ENCODE measurements at regions not wholly inside any gene's neighbourhood (a gene's known extent, or its start where the extent isn't known, plus 50 kb on each side); places are given as distances from the start of the nearest gene placed in this dataset.

- intact Hi-C loops (cut with DNase I) = no loop called here
- DNase-seq = no peak
- ATAC-seq (ENCODE audit: poor library complexity) = no peak
Measured at GRCh38 chr22:48900327-48900597, 927.4 kb downstream of the BRD1 start.

GRCh38 chr22:48899523-48900326 is 927.9 kb downstream of the BRD1 start:
- ATAC-seq (ENCODE audit: poor library complexity) = no peak
- DNase-seq = no peak

GRCh38 chr22:48898524-48899250 is 929.0 kb downstream of the BRD1 start:
- intact Hi-C loops (cut with DNase I) = no loop called here
- ATAC-seq (ENCODE audit: poor library complexity) (no peak), DNase-seq (no peak)

More at GRCh38 chr22:48899523-48900326, 927.9 kb downstream of the BRD1 start:
- intact Hi-C loops (cut with DNase I) = no loop called here

- no peak for ATAC-seq (ENCODE audit: poor library complexity)
- no peak for DNase-seq
- intact Hi-C loops (cut with DNase I) = no loop called here
Measured at GRCh38 chr22:48897645-48898370, 929.9 kb downstream of the BRD1 start.

GRCh38 chr22:48896766-48897644 is 930.7 kb downstream of the BRD1 start:
- intact Hi-C loops (cut with DNase I) = no loop called here
- ATAC-seq (ENCODE audit: poor library complexity) (no peak), DNase-seq (no peak)

GRCh38 chr22:48895831-48896765 is 931.6 kb downstream of the BRD1 start:
- DNase-seq (no peak), ATAC-seq (ENCODE audit: poor library complexity) (no peak)
- intact Hi-C loops (cut with DNase I) = no loop called here

GRCh38 chr22:48895336-48895735 is 932.3 kb downstream of the BRD1 start:
- ATAC-seq (ENCODE audit: poor library complexity) (no peak), DNase-seq (no peak)
- intact Hi-C loops (cut with DNase I) = no loop called here

- ATAC-seq (ENCODE audit: poor library complexity) (no peak), DNase-seq (no peak)
- intact Hi-C loops (cut with DNase I) = no loop called here
Measured at GRCh38 chr22:48894804-48895250, 932.8 kb downstream of the BRD1 start.

- intact Hi-C loops (cut with DNase I) = no loop called here
- ATAC-seq (ENCODE audit: poor library complexity) (no peak), DNase-seq (no peak)
Measured at GRCh38 chr22:48894064-48894671, 933.5 kb downstream of the BRD1 start.

- ATAC-seq (ENCODE audit: poor library complexity) (no peak), DNase-seq (no peak)
- intact Hi-C loops (cut with DNase I) = no loop called here
Measured at GRCh38 chr22:48893288-48894063, 934.2 kb downstream of the BRD1 start.

- DNase-seq (no peak), ATAC-seq (ENCODE audit: poor library complexity) (no peak)
- intact Hi-C loops (cut with DNase I) = no loop called here
Measured at GRCh38 chr22:48892578-48893287, 934.9 kb downstream of the BRD1 start.

- no peak for DNase-seq
- intact Hi-C loops (cut with DNase I) = no loop called here
Measured at GRCh38 chr22:48891688-48892577, 935.7 kb downstream of the BRD1 start.

GRCh38 chr22:48890693-48891554 is 936.7 kb downstream of the BRD1 start:
- DNase-seq (peak; percentile 27), ATAC-seq (ENCODE audit: poor library complexity) (no peak)
- intact Hi-C loops (cut with DNase I) = no loop called here

More at GRCh38 chr22:48891688-48892577, 935.7 kb downstream of the BRD1 start:
- no peak for ATAC-seq (ENCODE audit: poor library complexity)
